Esophagus squamous epithelium (tissue), 4 donors: ENCODE measurements at regions not wholly inside any gene's neighbourhood (a gene's known extent, or its start where the extent isn't known, plus 50 kb on each side); places are given as distances from the start of the nearest gene placed in this dataset.

ENCODE experiments used
- CTCF ChIP-seq, 6 experiments: fragments of 450-650 bp in 4 of 6; fragments of 200-600 bp in 2 of 6; sonication (generic) in 2 of 6; IDR thresholded peaks; one replicate each; pipeline ENCODE4 v1.5.1; 2016 to 2019; ENCODE audit warnings: antibody characterized with exemption in 6 of 6, mild to moderate bottlenecking in 4 of 6, moderate library complexity in 4 of 6
- POLR2A ChIP-seq, 4 donors: fragments of 450-650 bp; IDR thresholded peaks; one replicate each; pipeline ENCODE4 v1.6.1; 2017; ENCODE audit warnings: antibody characterized with exemption in 4 of 4, mild to moderate bottlenecking in 4 of 4, moderate library complexity in 3 of 4

GRCh38 chr2:144015655-144016245 lies 504.2 kb downstream of the ZEB2 start:
- TF ChIP-seq CTCF (IDR thresholded peaks at IDR 0.05) (no peak), POLR2A (IDR thresholded peaks at IDR 0.05) (no peak)
